ENCODE measurements at regions not wholly inside any gene's neighbourhood (a gene's known extent, or its start where the extent isn't known, plus 50 kb on each side); places are given as distances from the start of the nearest gene placed in this dataset.

DNA sequence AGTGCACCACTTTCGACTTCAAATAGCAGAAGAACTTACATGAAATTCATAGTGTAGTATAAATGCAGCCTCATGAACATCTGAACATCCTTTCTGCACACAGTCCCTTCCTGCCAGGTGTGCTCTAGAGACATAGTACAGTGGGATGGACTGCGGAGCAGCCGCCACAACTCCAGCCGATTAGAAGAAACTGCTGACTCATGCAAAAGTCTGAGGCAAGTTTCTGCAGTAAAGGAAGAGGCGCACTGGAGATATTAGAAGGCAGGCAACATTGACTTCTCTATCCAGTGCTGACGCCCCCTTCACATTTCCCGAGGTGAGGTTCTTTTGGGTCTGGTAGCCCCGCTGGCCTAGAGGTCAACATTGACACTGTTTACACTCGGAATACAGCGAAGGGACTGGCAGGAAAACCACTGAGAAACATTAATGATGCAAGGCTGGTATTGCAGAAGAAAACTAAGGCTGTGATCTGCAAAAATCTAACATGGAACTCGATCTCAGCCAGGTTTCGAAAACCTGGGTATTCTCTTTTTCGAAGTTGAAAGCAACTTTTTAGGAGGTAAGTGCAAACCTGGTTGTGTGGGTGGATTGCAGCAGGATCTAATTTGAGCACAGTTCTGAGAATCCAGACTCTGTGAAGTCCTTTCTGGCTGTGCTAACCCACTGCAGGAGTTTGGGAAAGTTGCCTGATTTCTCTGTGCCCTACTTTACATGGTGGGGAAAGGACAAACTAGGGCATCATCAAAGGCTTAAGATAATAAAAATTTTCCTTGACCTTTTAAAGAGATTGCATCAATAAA lies 90.7 kb downstream of the CDC7 start:
- POLR2A ChIA-PET, result no interaction called here
- no peak for TF ChIP-seq CTCF (IDR thresholded peaks at IDR 0.05; ENCODE audit: insufficient read depth, low read depth, low read length)
- CTCF ChIA-PET, result no interaction called here
- H3K27me3 ChIP-seq (ENCODE audit: control insufficient read depth, insufficient read depth, low read length), result no peaks in the 10 kb centered on the region
- H3K36me3 ChIP-seq (ENCODE audit: control insufficient read depth, insufficient read depth, low read length), result no peaks in the 10 kb centered on the region
- H3K4me3 ChIP-seq (ENCODE audit: low read depth, low read length), result no peak overlapping the region
- no peak for DNase-seq (ENCODE audit: low read depth)

GRCh38 chr1:91592716-91593477 lies 92.2 kb downstream of the CDC7 start:
- H3K36me3 ChIP-seq (ENCODE audit: control insufficient read depth, insufficient read depth, low read length), result no peaks in the 10 kb centered on the region
- H3K27me3 ChIP-seq (ENCODE audit: control insufficient read depth, insufficient read depth, low read length), result no peaks in the 10 kb centered on the region
- CTCF ChIA-PET, result no interaction called here
- no peak for TF ChIP-seq CTCF (IDR thresholded peaks at IDR 0.05; ENCODE audit: insufficient read depth, low read depth, low read length)
- DNase-seq (ENCODE audit: low read depth), result no peak
- no peak overlapping the region for H3K4me3 ChIP-seq (ENCODE audit: low read depth, low read length)
- POLR2A ChIA-PET, result no interaction called here

DNA sequence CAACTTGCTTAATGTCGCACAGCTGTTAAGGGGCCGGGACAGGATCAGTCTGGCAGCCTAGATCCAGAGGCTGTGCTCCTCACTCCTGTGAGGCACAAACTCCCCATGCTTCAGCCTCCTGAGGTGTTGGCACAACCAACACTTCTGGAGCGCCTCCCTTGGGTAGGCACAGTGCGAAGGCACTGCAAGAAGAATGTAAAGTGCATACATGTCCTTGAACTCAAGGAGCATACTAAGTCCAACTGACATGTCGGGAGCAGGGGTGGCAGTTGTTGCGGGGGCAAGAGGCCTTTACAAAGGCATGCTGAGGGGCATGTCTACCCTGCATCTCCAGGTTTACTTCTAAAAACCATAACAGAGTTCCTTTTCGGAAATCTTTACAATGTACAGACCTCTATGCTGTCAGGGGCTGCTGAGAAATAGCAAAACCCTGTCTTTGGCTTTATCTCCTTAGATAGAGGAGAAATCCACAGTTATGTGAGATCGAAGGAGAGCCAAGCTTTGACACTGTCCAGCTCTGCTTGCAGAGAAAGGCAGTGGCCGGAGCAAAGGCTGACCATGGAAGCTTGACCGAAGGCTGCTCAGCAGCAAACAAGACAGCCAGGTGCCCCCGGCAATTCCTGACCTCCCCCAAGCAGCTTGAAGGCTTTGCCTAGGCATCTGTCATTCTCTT lies 93.9 kb downstream of the CDC7 start:
- TF ChIP-seq CTCF (IDR thresholded peaks at IDR 0.05; ENCODE audit: insufficient read depth, low read depth, low read length), result no peak
- Histone ChIP-seq H3K4me3 (ENCODE audit: low read depth, low read length) (no peak overlapping the region), H3K36me3 (ENCODE audit: control insufficient read depth, insufficient read depth, low read length) (no peaks in the 10 kb centered on the region), H3K27me3 (ENCODE audit: control insufficient read depth, insufficient read depth, low read length) (no peaks in the 10 kb centered on the region)
- ChIA-PET POLR2A (no interaction called here), CTCF (interaction anchor here (1.0 to 1.6 kb wide), 2 partner anchors 18 to 37 kb away, joined by 3 to 4 read pairs; no protein-coding TSS in a partner anchor)
- DNase-seq (ENCODE audit: low read depth), result no peak

- POLR2A ChIA-PET, result no interaction called here
- no peak for TF ChIP-seq CTCF (IDR thresholded peaks at IDR 0.05; ENCODE audit: insufficient read depth, low read depth, low read length)
These were observed 95.8 kb downstream of the CDC7 start for GRCh38 chr1:91596474-91596873.

DNA sequence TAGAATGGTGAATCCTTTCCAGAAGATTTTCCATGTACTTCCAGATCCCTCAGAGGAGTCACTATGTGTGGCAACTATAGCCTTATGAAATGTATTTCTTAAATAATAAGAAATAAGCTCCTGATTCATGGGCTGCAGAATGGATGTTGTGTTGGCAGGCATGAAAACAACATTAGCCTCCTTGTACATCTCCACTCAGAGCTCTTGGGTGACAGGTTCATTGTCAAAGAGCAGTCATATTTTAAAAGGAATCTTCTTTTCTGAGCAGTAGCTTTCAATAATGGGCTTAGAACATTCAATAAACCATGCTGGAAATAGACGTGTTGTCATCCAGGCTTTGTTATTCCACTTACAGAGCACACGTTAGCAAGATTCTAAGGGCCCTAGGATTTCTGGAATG lies 96.6 kb downstream of the CDC7 start:
- no peaks in the 10 kb centered on the region for H3K27me3 ChIP-seq (ENCODE audit: control insufficient read depth, insufficient read depth, low read length)
- no peak for DNase-seq (ENCODE audit: low read depth)
- no peak for TF ChIP-seq CTCF (IDR thresholded peaks at IDR 0.05; ENCODE audit: insufficient read depth, low read depth, low read length)
- no peak overlapping the region for H3K4me3 ChIP-seq (ENCODE audit: low read depth, low read length)
- CTCF ChIA-PET, result no interaction called here
- POLR2A ChIA-PET, result no interaction called here
- no peaks in the 10 kb centered on the region for H3K36me3 ChIP-seq (ENCODE audit: control insufficient read depth, insufficient read depth, low read length)

More at GRCh38 chr1:91596474-91596873, 95.8 kb downstream of the CDC7 start:
- Histone ChIP-seq H3K27me3 (ENCODE audit: control insufficient read depth, insufficient read depth, low read length) (no peaks in the 10 kb centered on the region), H3K36me3 (ENCODE audit: control insufficient read depth, insufficient read depth, low read length) (no peaks in the 10 kb centered on the region), H3K4me3 (ENCODE audit: low read depth, low read length) (no peak overlapping the region)
- CTCF ChIA-PET, result no interaction called here
- DNase-seq (ENCODE audit: low read depth), result no peak
